K562 (cell line): ENCODE measurements at regions not wholly inside any gene's neighbourhood (a gene's known extent, or its start where the extent isn't known, plus 50 kb on each side); places are given as distances from the start of the nearest gene placed in this dataset.

Experiments used
- ATAC-seq: fragments of 200-7000 bp; cut with Tn5 transposase; 3 replicates; pipeline ENCODE4 v1.9.1; 2020; ENCODE audit warnings: moderate library complexity
- BruUV-seq: library from RNA; stranded (reverse); fragments of 400-500 nt; replicated peaks from 2 replicates; lab custom pipeline; 2021; lab: Mats Ljungman, UMichigan
- CTCF ChIA-PET: fragments of 300-600 bp; formaldehyde crosslinking; extraction: SDS; loops from one replicate; lab custom pipeline; 2021; ENCODE audit warnings: low intra/inter-chr PET ratio; lab: Yijun Ruan, JAX
- POLR2A ChIA-PET: fragments of 300-600, 350-650 bp; sonication (Branson Sonifier 250); formaldehyde crosslinking; extraction: SDS; loops from one replicate; lab custom pipeline; 2021; ENCODE audit warnings: antibody characterized with exemption, inconsistent platforms; lab: Yijun Ruan, JAX
- DNase-seq, 4 experiments: peaks; one replicate each; pipeline versions ENCODE4 v3.0.0 to v3.0.0-alpha.2; 2011 to 2018; ENCODE audit warnings: low spot score in 3 of 4, mixed read lengths in 3 of 4; ENCODE audit errors: extremely low read depth in 1 of 4
- FAIRE-seq: peaks from 2 replicates; lab custom pipeline; 2011; peaks lifted over from hg19 to GRCh38; lab: Jason Lieb, UNC
- H2AFZ ChIP-seq: 2 replicates; pipeline ENCODE4 v1.6.0; 2011; ENCODE audit warnings: low read depth, low read length, control low read depth, inconsistent platforms
- H3K27ac ChIP-seq: fragments of 200-600 bp; 3 replicates; pipeline ENCODE4 v1.8.0; 2011; ENCODE audit warnings: low read depth, mild to moderate bottlenecking, control low read depth, inconsistent platforms, low read length, moderate library complexity, mixed read lengths; ENCODE audit errors: extremely low read depth
- H3K27me3 ChIP-seq, 2 experiments: fragments of 300-600 bp in 1 of 2; 2 replicates in 1 of 2; 3 replicates in 1 of 2; pipeline versions ENCODE4 v1.6.0 to v1.8.0; 2011; ENCODE audit warnings: inconsistent platforms in 2 of 2, low read length in 2 of 2, mild to moderate bottlenecking in 1 of 2, mixed read lengths in 1 of 2, moderate library complexity in 1 of 2; ENCODE audit not compliant: control insufficient read depth in 2 of 2, insufficient read depth in 2 of 2
- H3K36me3 ChIP-seq: fragments of 300-600 bp; 3 replicates; pipeline ENCODE4 v1.8.0; 2011; ENCODE audit warnings: mild to moderate bottlenecking, low read length, inconsistent platforms; ENCODE audit not compliant: control insufficient read depth, insufficient read depth
- H3K4me1 ChIP-seq, 2 experiments: fragments of 200-600 bp in 1 of 2; replicated peaks in 1 of 2; 2 replicates in 1 of 2; 3 replicates in 1 of 2; pipeline versions ENCODE4 v1.5.1 to v1.8.0; 2011; ENCODE audit warnings: inconsistent platforms in 2 of 2, low read length in 2 of 2, mild to moderate bottlenecking in 1 of 2, mixed read lengths in 1 of 2, moderate library complexity in 1 of 2; ENCODE audit not compliant: control insufficient read depth in 2 of 2, insufficient read depth in 2 of 2
- H3K4me2 ChIP-seq: 2 replicates; pipeline ENCODE4 v1.6.1; 2011; ENCODE audit warnings: low read length, control low read depth, inconsistent platforms, mixed read lengths; ENCODE audit not compliant: insufficient read depth
- H3K4me3 ChIP-seq: fragments of 200-600 bp; sonication (generic), shearing (Covaris generic); 2 replicates; pipeline ENCODE4 v1.5.1; 2016; ENCODE audit warnings: control low read depth, inconsistent platforms
- H3K79me2 ChIP-seq: fragments of 200-600 bp; 3 replicates; pipeline ENCODE4 v1.8.0; 2011; ENCODE audit warnings: low read length, inconsistent platforms; ENCODE audit not compliant: control insufficient read depth, insufficient read depth
- H3K9ac ChIP-seq, 2 experiments: 2 replicates each; pipeline versions ENCODE4 v1.6.0 to v1.6.1; 2011; ENCODE audit warnings: low read depth in 2 of 2, low read length in 2 of 2, control low read depth in 1 of 2, inconsistent platforms in 1 of 2, mild to moderate bottlenecking in 1 of 2, mixed read lengths in 1 of 2; ENCODE audit not compliant: insufficient read depth in 1 of 2
- H3K9me1 ChIP-seq: one replicate; pipeline ENCODE4 v1.6.0; 2011; ENCODE audit warnings: inconsistent platforms, mild to moderate bottlenecking, low read length, moderate library complexity; ENCODE audit not compliant: control insufficient read depth, insufficient read depth
- H3K9me3 ChIP-seq: replicated peaks from 2 replicates; pipeline ENCODE4 v1.5.1; 2011; ENCODE audit warnings: low read depth, low read length, inconsistent platforms; ENCODE audit not compliant: control insufficient read depth, insufficient read depth
- H4K20me1 ChIP-seq: replicated peaks from 2 replicates; pipeline ENCODE4 v1.6.1; 2011; ENCODE audit warnings: low read length, inconsistent platforms, mixed read lengths; ENCODE audit not compliant: control insufficient read depth, insufficient read depth
- CCNT2 ChIP-seq: IDR thresholded peaks from 2 replicates; pipeline ENCODE4 v1.6.1; 2011; ENCODE audit warnings: borderline replicate concordance, low read depth, mild to moderate bottlenecking, moderate library complexity, mixed read lengths, low read length; ENCODE audit not compliant: insufficient read length; ENCODE audit errors: extremely low read depth
- COPS2 ChIP-seq: fragments of 450-650 bp; conservative IDR thresholded peaks from 2 replicates; pipeline ENCODE4 v1.6.1; 2016; ENCODE audit warnings: mild to moderate bottlenecking, moderate library complexity
- ELF4 ChIP-seq: fragments of 450-650 bp; formaldehyde crosslinking; IDR thresholded peaks from 2 replicates; pipeline ENCODE4 v1.4.0; 2022; ENCODE audit warnings: missing genetic modification characterization
- HNRNPL ChIP-seq: fragments of 200-400 bp; formaldehyde crosslinking; IDR thresholded peaks from 2 replicates; pipeline ENCODE4 v1.6.1; 2017; ENCODE audit warnings: low read depth, mild to moderate bottlenecking, low read length
- IRF1 ChIP-seq: sonication (generic); formaldehyde crosslinking; IDR thresholded peaks from 2 replicates; pipeline ENCODE4 v1.8.0; 2022; ENCODE audit warnings: missing genetic modification reagents, mild to moderate bottlenecking, borderline replicate concordance
- MITF ChIP-seq: IDR thresholded peaks from 2 replicates; pipeline ENCODE4 v1.6.1; 2014; ENCODE audit warnings: antibody characterized with exemption
- MTA2 ChIP-seq: fragments of 450-650 bp; IDR thresholded peaks from 2 replicates; pipeline ENCODE4 v1.6.1; 2016; ENCODE audit warnings: low read depth
- RBFOX2 ChIP-seq: fragments of 200-400 bp; formaldehyde crosslinking; IDR thresholded peaks from 2 replicates; pipeline ENCODE4 v1.6.1; 2017; ENCODE audit warnings: low read depth, mild to moderate bottlenecking, low read length, moderate library complexity
- RBM39 ChIP-seq: fragments of 200-400 bp; formaldehyde crosslinking; optimal IDR thresholded peaks from 2 replicates; pipeline ENCODE3; 2018; ENCODE audit warnings: low read depth, low read length
- STAG1 ChIP-seq: sonication (generic); formaldehyde crosslinking; IDR thresholded peaks from 2 replicates; pipeline ENCODE4 v1.5.0; 2020; ENCODE audit warnings: missing genetic modification reagents, borderline replicate concordance
- SUPT5H ChIP-seq: fragments of 450-650 bp; IDR thresholded peaks from 2 replicates; pipeline ENCODE4 v1.6.1; 2016
- WHSC1 ChIP-seq: IDR thresholded peaks from one replicate; pipeline ENCODE4 v1.6.1; 2012; ENCODE audit warnings: low read length, control low read depth, inconsistent platforms
- ZBTB7A ChIP-seq: IDR thresholded peaks from 2 replicates; pipeline ENCODE4 v1.6.1; 2011; ENCODE audit warnings: low read depth, mild to moderate bottlenecking, low read length, moderate library complexity, borderline replicate concordance; ENCODE audit not compliant: control insufficient read depth
- ZFP91 ChIP-seq: sonication (generic); formaldehyde crosslinking; IDR thresholded peaks from 2 replicates; pipeline ENCODE4 v1.8.0; 2022; ENCODE audit warnings: mild to moderate bottlenecking, missing genetic modification reagents
- ZNF274 ChIP-seq: IDR thresholded peaks from 2 replicates; pipeline ENCODE4 v1.6.1; 2011; ENCODE audit warnings: low read depth, mild to moderate bottlenecking, low read length, moderate library complexity, borderline replicate concordance
- ZNF347 ChIP-seq: fragments of 450-650 bp; formaldehyde crosslinking; IDR thresholded peaks from 2 replicates; pipeline ENCODE4 v1.4.0; 2020; ENCODE audit warnings: low read depth, mild to moderate bottlenecking, moderate library complexity
- ZNF395 ChIP-seq: fragments of 200-800 bp; sonication (Bioruptor generic); IDR thresholded peaks from 2 replicates; pipeline ENCODE4 v1.6.1; 2017; ENCODE audit warnings: missing genetic modification characterization, missing compliant biosample characterization
- ZNF436 ChIP-seq: fragments of 250-450, 450-650 bp; sonication (Bioruptor Pico); formaldehyde crosslinking; IDR thresholded peaks from 2 replicates; pipeline ENCODE4 v1.7.0; 2020; ENCODE audit warnings: mild to moderate bottlenecking
- WGBS: fragments of 100-300 bp; shearing (Covaris generic); methylation state at CpG from one replicate; pipeline ENCODE4 v1.1.6; 2016; ENCODE audit warnings: low coverage, mixed read lengths; ENCODE audit not compliant: insufficient coverage; ENCODE audit errors: missing lambda C conversion rate; 5-methylcytosine and 5-hydroxymethylcytosine counted together
- in situ Hi-C: fragments of 300-500 bp; cut with MboI; formaldehyde crosslinking; loops from 4 replicates; pipeline ENCODE4 v1.15.0; 2018; ENCODE audit warnings: inconsistent platforms, mixed read lengths
- intact Hi-C: fragments of 100-400 bp; cut with micrococcal nuclease; formaldehyde crosslinking; loops from 2 replicates; pipeline ENCODE4 v1.14.2; 2022

GRCh38 chr5:67673618-67674017 lies 477.0 kb upstream of the CD180 start (continued):
- no peak for TF ChIP-seq STAG1 (CRISPR knock-in tag)
- TF ChIP-seq ZNF395 (CRISPR knock-in tag) = no peak
- TF ChIP-seq WHSC1 = no peak
- no peak for TF ChIP-seq ZNF347 (CRISPR knock-in tag)
- TF ChIP-seq ZNF274 = no peak
- no peak for TF ChIP-seq SUPT5H

- DNase-seq (no peak), FAIRE-seq (no peak), ATAC-seq (no peak)
- Histone ChIP-seq H3K27ac (no peak overlapping the region), H3K27me3 (no peaks in the 10 kb centered on the region; a peak in 1 of 5 replicates), H2AFZ (no peak overlapping the region), H3K9ac (no peak overlapping the region), H3K36me3 (no peaks in the 10 kb centered on the region), H3K4me2 (no peak overlapping the region), H3K9me1 (no peaks in the 10 kb centered on the region), H4K20me1 (no peaks in the 10 kb centered on the region), H3K9me3 (no peaks in the 10 kb centered on the region), H3K4me1 (no peaks in the 10 kb centered on the region), H3K4me3 (no peak overlapping the region), H3K79me2 (no peaks in the 10 kb centered on the region)
- 0% methylated on average over 3 of the region's 3 CpGs for WGBS
- POLR2A ChIA-PET = no interaction called here
- CTCF ChIA-PET = no interaction called here
- BruUV-seq = no TSS peak
- intact Hi-C loops = no loop called here
- in situ Hi-C loops = no loop called here
- TF ChIP-seq MTA2 (no peak), RBM39 (no peak), CCNT2 (no peak), COPS2 (no peak), RBFOX2 (no peak), ZFP91 (CRISPR knock-in tag) (no peak), ZBTB7A (no peak), HNRNPL (no peak), ELF4 (no peak), IRF1 (CRISPR knock-in tag) (no peak), ZNF436 (CRISPR knock-in tag) (no peak), MITF (no peak)
Measured at GRCh38 chr5:67673180-67673579, 476.6 kb upstream of the CD180 start.
